Chondrocyte (in vitro differentiated cells): ENCODE measurements at regions not wholly inside any gene's neighbourhood (a gene's known extent, or its start where the extent isn't known, plus 50 kb on each side); places are given as distances from the start of the nearest gene placed in this dataset.

Source experiments
- DNase-seq: peaks from one replicate; pipeline ENCODE4 v3.0.0; 2021; ENCODE audit warnings: mixed read lengths, low spot score
- H3K27ac Mint-ChIP-seq: one replicate; pipeline ENCODE4 v1.8.0; 2021; ENCODE audit warnings: mild to moderate bottlenecking, moderate library complexity, mixed read lengths; ENCODE audit not compliant: unreplicated experiment
- H3K27me3 Mint-ChIP-seq: 2 replicates; pipeline ENCODE4 v1.8.0; 2021; ENCODE audit warnings: low read depth, mixed read lengths
- H3K36me3 Mint-ChIP-seq: 2 replicates; pipeline ENCODE4 v1.8.0; 2021; ENCODE audit warnings: low read depth, mixed read lengths
- H3K4me1 Mint-ChIP-seq: 2 replicates; pipeline ENCODE4 v1.8.0; 2021; ENCODE audit warnings: low read depth, mild to moderate bottlenecking, mixed read lengths
- H3K4me3 Mint-ChIP-seq: one replicate; pipeline ENCODE4 v1.8.0; 2021; ENCODE audit warnings: mild to moderate bottlenecking, moderate library complexity, mixed read lengths; ENCODE audit not compliant: unreplicated experiment
- H3K9me3 Mint-ChIP-seq: 2 replicates; pipeline ENCODE4 v1.8.0; 2021; ENCODE audit warnings: low read depth, mixed read lengths
- TF ChIP-seq, protein P1 (sequence below): fragments of 200-600 bp; sonication (generic); IDR thresholded peaks from 2 replicates; pipeline ENCODE4 v1.5.0; 2021; ENCODE audit warnings: antibody characterized with exemption, mild to moderate bottlenecking, moderate library complexity

DNA sequence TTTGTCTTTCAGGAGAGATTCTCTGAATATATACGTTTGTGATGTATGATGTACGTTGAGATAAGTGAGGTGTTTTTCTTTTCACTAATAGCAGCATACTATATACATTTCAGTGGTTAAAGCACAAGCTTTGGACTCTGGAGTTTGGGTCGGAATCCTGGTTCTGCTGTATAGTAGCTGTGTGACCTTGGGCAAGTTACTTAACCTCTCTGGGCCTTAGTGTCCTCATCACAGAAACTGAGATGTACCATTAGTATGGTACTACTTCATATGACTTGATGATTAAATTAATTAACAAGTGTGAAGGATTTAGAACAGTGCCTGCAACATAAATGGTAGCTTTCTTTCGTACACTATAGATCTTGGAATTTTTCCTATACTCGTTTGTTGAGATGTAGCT is 258.7 kb downstream of the CDCA7 start:
- Mint-ChIP-seq H3K36me3 (peaks cover 5% of the 10 kb centered on the region), H3K27me3 (no peaks in the 10 kb centered on the region), H3K4me1 (peaks cover 3% of the 10 kb centered on the region), H3K27ac (no peak overlapping the region), H3K9me3 (peaks cover 6% of the 10 kb centered on the region), H3K4me3 (no peak overlapping the region)
- DNase-seq, result no peak
- TF ChIP-seq, protein P1, sequence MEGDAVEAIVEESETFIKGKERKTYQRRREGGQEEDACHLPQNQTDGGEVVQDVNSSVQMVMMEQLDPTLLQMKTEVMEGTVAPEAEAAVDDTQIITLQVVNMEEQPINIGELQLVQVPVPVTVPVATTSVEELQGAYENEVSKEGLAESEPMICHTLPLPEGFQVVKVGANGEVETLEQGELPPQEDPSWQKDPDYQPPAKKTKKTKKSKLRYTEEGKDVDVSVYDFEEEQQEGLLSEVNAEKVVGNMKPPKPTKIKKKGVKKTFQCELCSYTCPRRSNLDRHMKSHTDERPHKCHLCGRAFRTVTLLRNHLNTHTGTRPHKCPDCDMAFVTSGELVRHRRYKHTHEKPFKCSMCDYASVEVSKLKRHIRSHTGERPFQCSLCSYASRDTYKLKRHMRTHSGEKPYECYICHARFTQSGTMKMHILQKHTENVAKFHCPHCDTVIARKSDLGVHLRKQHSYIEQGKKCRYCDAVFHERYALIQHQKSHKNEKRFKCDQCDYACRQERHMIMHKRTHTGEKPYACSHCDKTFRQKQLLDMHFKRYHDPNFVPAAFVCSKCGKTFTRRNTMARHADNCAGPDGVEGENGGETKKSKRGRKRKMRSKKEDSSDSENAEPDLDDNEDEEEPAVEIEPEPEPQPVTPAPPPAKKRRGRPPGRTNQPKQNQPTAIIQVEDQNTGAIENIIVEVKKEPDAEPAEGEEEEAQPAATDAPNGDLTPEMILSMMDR, result no peak

DNA sequence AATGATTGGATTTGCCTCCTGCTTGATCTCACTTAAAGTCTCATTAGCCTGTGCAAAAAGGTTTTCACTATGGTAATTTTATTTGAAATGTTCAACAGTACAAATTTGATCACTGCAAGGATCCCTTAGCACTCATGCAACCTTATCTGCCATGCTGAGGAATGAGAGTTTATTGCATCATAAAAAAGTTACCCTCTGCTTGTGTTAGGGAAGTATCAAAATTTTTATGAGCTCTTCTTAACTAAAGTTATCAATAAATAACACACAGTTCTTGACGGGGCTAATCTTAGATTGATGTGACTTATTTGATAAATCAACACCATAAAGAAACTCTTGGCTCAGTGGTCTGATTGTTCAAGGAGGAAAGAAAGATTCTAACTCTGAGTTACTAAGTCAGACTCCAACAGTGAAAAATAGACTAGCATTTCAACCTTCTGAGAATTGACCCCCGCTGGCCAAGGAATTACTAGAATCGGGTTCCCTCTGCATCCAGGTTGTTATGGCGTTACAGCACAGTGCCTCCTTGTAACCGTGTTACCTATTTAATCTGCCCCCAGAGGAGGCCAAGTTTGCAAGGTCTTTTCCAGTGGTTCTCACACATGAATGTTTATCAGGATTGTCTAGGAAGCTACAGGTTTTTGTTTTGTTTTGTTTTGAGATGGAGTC is 259.7 kb downstream of the CDCA7 start:
- no peak for DNase-seq
- Mint-ChIP-seq H3K4me1 (peaks cover 3% of the 10 kb centered on the region), H3K4me3 (no peak overlapping the region), H3K9me3 (peaks cover 6% of the 10 kb centered on the region), H3K27me3 (no peaks in the 10 kb centered on the region), H3K27ac (no peak overlapping the region), H3K36me3 (peaks cover 5% of the 10 kb centered on the region)
- TF ChIP-seq, protein P1, result no peak

DNA sequence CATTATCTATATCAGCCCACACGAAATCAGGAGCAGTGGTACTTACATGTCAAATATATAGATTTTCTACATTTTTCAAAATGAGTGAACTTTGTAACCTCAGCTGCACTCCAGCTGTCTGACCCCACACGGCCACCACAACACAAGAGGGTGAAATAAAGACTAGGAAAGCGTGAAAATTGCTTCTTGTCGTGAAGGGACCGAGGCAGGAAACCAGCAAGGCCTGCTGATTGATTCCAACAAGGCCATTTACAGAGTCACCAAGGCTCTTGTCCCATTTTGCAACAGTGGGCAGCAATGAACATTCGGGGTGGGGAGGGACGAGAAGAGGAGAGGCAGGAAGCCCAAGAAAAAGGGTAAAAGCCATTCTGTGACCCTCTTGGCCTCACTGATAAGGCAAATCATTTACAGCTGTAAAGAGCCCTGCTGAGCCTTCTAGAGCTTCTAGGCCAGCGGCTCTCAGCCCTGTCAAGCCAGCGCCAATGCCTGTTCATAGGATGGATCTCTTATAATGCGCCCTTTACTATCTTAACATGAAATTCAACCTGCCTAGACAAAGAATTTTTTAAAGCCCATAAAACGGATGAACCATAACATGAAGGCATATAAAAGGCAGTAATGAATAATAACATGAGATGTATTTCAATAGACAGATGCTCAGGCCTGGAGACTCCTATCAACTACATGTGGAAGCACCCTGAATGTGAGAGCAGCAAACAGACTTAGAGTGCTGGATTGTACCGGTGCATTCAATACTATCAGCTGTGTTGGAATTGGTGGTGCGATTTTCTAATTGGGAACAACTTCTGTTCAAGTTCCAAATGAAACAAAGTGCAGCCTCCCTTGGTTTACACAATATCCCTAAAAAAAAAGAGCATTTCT is 269.0 kb downstream of the CDCA7 start:
- DNase-seq, result no peak
- TF ChIP-seq, protein P1, result no peak
- no peak overlapping the region for H3K27ac Mint-ChIP-seq

DNA sequence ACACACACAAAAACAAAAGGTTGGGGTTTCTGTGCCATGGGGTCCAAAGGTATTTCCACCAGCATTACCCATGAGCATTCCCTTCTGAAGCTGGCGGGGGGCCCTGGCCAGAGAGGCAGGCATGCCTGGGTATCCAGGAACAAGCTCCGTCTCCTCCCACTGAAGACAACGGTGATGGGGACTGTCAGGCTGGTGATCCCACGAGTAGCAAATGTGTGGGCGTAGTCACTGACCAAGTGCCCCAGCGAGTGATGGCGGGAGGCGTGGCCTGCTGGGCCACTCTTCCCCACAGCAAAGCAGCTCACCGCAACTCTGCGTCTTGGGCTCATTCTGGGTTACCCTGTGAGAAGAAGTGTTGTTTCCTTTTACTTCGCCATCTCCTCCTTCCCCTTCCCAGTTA is 270.6 kb downstream of the CDCA7 start:
- Mint-ChIP-seq H3K4me1 (no peaks in the 10 kb centered on the region), H3K9me3 (no peaks in the 10 kb centered on the region), H3K4me3 (no peak overlapping the region), H3K27ac (no peak overlapping the region), H3K27me3 (no peaks in the 10 kb centered on the region), H3K36me3 (no peaks in the 10 kb centered on the region)
- no peak for DNase-seq
- TF ChIP-seq, protein P1, result no peak

More for the DNA sequence above, 269.0 kb downstream of the CDCA7 start:
- Mint-ChIP-seq H3K36me3 (no peaks in the 10 kb centered on the region), H3K4me1 (no peaks in the 10 kb centered on the region), H3K27me3 (no peaks in the 10 kb centered on the region), H3K9me3 (no peaks in the 10 kb centered on the region), H3K4me3 (no peak overlapping the region)

DNA sequence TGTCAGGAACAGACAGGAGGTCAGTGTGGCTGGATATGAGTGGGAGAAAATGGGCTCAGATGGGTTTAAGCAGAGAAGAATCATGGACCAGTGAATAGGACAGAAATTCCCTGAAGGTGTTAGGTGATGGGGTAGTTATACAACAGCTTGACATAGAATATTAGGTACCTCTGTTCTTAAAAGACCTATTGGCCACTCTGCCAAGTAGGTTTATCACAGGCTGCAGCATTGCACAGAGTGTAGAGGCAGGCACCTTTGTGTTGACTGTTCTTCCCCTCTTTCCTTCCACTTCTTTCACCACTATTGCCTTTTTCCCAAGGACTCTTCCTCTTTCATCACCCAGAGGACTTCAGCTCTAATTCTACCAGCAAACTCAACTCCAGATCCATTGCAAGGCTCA is 274.4 kb downstream of the CDCA7 start:
- Mint-ChIP-seq H3K36me3 (no peaks in the 10 kb centered on the region), H3K27ac (no peak overlapping the region), H3K4me3 (no peak overlapping the region), H3K27me3 (no peaks in the 10 kb centered on the region), H3K4me1 (peaks cover 15% of the 10 kb centered on the region), H3K9me3 (peaks cover 3% of the 10 kb centered on the region)
- TF ChIP-seq, protein P1, result no peak
- DNase-seq, result no peak
